ENCODE measurements at regions not wholly inside any gene's neighbourhood (a gene's known extent, or its start where the extent isn't known, plus 50 kb on each side); places are given as distances from the start of the nearest gene placed in this dataset.

- DNase-seq (ENCODE audit: low read depth), result no peak
- TF ChIP-seq, protein P1, sequence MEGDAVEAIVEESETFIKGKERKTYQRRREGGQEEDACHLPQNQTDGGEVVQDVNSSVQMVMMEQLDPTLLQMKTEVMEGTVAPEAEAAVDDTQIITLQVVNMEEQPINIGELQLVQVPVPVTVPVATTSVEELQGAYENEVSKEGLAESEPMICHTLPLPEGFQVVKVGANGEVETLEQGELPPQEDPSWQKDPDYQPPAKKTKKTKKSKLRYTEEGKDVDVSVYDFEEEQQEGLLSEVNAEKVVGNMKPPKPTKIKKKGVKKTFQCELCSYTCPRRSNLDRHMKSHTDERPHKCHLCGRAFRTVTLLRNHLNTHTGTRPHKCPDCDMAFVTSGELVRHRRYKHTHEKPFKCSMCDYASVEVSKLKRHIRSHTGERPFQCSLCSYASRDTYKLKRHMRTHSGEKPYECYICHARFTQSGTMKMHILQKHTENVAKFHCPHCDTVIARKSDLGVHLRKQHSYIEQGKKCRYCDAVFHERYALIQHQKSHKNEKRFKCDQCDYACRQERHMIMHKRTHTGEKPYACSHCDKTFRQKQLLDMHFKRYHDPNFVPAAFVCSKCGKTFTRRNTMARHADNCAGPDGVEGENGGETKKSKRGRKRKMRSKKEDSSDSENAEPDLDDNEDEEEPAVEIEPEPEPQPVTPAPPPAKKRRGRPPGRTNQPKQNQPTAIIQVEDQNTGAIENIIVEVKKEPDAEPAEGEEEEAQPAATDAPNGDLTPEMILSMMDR (IDR thresholded peaks at IDR 0.05; ENCODE audit: low read depth, low read length, missing control alignments), result no peak
- H3K4me3 ChIP-seq (ENCODE audit: low read depth, low read length), result no peak overlapping the region
These were observed 476.9 kb upstream of the SYT1 start for GRCh38 chr12:78387721-78388120.

DNA sequence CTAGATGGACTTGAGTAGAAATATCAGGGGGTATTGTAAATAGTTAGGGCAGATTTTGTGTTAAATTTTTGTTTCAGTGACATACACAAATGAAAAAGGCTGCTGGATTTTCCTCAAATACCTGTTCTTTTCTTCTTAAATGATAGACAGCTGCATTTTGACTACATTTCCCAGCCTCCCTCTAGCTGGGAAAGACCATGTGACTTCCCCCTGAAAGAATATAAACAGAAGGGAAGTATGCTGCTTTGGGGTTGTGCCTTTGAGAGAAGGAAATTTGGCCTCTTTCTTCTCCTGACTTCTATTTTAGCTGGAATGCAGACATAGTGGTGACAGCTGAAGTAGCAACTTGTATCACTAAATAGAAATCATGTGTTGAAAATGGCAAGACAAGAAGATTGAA is 476.1 kb upstream of the SYT1 start:
- H3K4me3 ChIP-seq (ENCODE audit: low read depth, low read length), result no peak overlapping the region
- DNase-seq (ENCODE audit: low read depth), result no peak
- TF ChIP-seq, protein P1 (IDR thresholded peaks at IDR 0.05; ENCODE audit: low read depth, low read length, missing control alignments), result no peak

- TF ChIP-seq, protein P1 (IDR thresholded peaks at IDR 0.05; ENCODE audit: low read depth, low read length, missing control alignments), result no peak
- no peak for DNase-seq (ENCODE audit: low read depth)
- H3K4me3 ChIP-seq (ENCODE audit: low read depth, low read length), result no peak overlapping the region
These were observed 473.7 kb upstream of the SYT1 start for GRCh38 chr12:78390920-78391319.

DNA sequence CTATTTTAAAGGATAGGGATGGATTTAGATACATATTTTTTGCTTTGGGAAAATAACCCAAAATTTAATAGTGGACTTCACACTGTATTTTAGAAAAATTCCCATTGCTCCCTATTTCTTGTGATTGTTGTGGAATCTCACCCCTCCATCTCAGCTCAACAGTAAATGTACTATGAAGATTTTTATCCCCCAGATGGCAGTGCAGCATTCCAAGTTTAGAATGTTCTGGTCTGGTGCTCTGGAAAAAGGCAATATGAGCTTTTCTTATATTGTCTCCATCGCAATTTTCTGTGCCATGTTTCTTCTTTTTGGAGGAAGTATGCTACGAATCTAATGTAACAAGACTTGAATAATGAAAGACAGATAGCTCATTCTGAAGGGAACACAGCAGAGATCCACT is 471.7 kb upstream of the SYT1 start:
- H3K4me3 ChIP-seq (ENCODE audit: low read depth, low read length), result no peak overlapping the region
- DNase-seq (ENCODE audit: low read depth), result no peak
- TF ChIP-seq, protein P1 (IDR thresholded peaks at IDR 0.05; ENCODE audit: low read depth, low read length, missing control alignments), result no peak

DNA sequence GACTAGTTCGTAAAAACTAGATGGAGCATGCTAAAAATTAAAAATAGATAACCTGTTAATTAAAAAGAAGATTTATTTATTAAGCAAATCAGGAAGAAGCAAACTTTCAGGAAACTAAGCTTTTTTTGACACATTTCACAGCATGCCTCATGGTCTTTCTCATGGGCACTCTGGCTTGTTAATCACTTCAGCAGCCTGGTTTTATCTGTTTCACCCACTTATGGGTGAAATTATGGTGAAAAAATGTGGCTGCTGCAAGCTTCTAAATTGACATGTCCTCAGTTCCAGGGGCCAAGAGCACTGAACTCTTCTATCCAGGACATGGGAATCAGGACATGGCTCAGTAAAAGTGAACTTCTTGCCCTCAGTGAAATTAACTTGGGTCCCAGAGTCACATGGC is 468.6 kb upstream of the SYT1 start:
- H3K4me3 ChIP-seq (ENCODE audit: low read depth, low read length), result no peak overlapping the region
- TF ChIP-seq, protein P1 (IDR thresholded peaks at IDR 0.05; ENCODE audit: low read depth, low read length, missing control alignments), result no peak
- no peak for DNase-seq (ENCODE audit: low read depth)

GRCh38 chr12:78396538-78396937 is 468.0 kb upstream of the SYT1 start:
- TF ChIP-seq, protein P1 (IDR thresholded peaks at IDR 0.05; ENCODE audit: low read depth, low read length, missing control alignments), result no peak
- DNase-seq (ENCODE audit: low read depth), result no peak
- no peak overlapping the region for H3K4me3 ChIP-seq (ENCODE audit: low read depth, low read length)

DNA sequence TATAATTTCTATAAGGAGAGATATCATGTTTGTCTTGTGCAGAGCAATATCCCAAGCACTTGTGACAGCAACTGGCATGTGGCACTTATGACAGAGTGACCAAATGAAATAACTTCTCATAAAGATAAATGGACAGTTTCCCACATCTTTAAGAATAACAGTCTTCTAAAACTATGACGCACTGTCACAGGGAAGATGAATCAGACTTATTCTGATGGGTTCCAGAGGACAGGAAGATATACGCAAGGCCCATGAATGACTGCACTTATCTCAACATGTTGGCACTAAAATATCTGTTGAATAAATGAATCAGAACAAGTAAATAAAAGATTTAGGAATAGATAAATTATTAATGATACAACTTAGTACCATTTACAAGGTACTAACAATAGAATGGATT is 465.8 kb upstream of the SYT1 start:
- DNase-seq (ENCODE audit: low read depth), result no peak
- TF ChIP-seq, protein P1 (IDR thresholded peaks at IDR 0.05; ENCODE audit: low read depth, low read length, missing control alignments), result no peak
- no peak overlapping the region for H3K4me3 ChIP-seq (ENCODE audit: low read depth, low read length)
